ENCODE measurements at regions not wholly inside any gene's neighbourhood (a gene's known extent, or its start where the extent isn't known, plus 50 kb on each side); places are given as distances from the start of the nearest gene placed in this dataset.

DNA sequence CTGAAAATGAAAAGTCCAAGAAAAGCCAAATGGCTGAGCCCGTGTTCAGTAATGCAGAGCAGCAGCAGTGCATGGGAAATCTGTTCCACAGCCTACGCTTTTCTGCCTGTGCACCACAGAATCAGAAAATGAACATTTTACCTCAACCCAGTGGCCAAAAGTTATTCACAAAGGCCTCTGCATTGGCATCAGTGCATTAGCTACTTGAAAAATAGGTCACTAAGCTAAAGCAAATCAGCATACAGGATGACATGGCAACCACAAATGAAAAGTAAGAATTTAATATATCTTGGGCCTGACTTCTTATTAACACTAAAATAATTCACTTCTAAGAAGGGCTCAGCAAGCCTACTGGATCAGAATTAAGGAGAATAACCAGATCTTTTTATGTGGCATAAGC, 1145.3 kb upstream of the CHAC2 start:
- WGBS, 2 donors = 83% methylated on average over 2 of the region's 2 CpGs
- TF ChIP-seq, protein P1, sequence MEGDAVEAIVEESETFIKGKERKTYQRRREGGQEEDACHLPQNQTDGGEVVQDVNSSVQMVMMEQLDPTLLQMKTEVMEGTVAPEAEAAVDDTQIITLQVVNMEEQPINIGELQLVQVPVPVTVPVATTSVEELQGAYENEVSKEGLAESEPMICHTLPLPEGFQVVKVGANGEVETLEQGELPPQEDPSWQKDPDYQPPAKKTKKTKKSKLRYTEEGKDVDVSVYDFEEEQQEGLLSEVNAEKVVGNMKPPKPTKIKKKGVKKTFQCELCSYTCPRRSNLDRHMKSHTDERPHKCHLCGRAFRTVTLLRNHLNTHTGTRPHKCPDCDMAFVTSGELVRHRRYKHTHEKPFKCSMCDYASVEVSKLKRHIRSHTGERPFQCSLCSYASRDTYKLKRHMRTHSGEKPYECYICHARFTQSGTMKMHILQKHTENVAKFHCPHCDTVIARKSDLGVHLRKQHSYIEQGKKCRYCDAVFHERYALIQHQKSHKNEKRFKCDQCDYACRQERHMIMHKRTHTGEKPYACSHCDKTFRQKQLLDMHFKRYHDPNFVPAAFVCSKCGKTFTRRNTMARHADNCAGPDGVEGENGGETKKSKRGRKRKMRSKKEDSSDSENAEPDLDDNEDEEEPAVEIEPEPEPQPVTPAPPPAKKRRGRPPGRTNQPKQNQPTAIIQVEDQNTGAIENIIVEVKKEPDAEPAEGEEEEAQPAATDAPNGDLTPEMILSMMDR (IDR thresholded peaks at IDR 0.05) = no peak
- Histone ChIP-seq H3K27me3 (no peaks in the 10 kb centered on the region), H3K36me3 (no peaks in the 10 kb centered on the region), H3K9me3 (peaks cover 0 to 12% (median 0%) of the 10 kb centered on the region in 11 donors), H3K4me1 (no peaks in the 10 kb centered on the region), H3K27ac (no peak overlapping the region), H3K4me3 (no peak overlapping the region)
- intact Hi-C loops (cut with DNase I) = no loop called here
- DNase-seq (no peak), ATAC-seq (no peak)

DNA sequence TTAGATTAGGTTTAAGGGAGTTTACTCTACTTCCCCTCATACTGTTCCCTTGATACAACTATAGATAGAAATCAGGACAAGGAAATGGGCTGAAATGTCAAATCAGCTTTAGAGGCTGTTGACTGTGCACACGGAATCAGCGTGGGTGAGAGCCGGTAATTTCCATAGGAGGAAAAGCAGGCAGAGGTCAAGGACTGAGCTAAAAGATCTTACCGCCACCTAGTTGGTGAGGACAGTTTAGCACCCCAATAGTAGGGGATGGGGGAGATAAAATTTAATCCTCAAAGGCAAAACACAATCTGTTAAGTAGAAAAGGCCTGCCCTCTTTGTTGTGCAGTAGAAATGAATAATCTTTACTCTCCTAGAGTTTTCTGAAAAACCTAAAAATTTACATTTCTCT, 1154.5 kb upstream of the CHAC2 start:
- ATAC-seq (no peak), DNase-seq (no peak)
- Histone ChIP-seq H3K4me3 (no peak overlapping the region), H3K36me3 (no peaks in the 10 kb centered on the region), H3K9me3 (peaks cover 0 to 6% (median 0%) of the 10 kb centered on the region in 11 donors), H3K4me1 (no peaks in the 10 kb centered on the region), H3K27me3 (no peaks in the 10 kb centered on the region), H3K27ac (no peak overlapping the region)
- intact Hi-C loops (cut with DNase I) = no loop called here
- TF ChIP-seq, protein P1 (IDR thresholded peaks at IDR 0.05) = peak in 3 of 9 donors; percentile 26 to 36 (median 30)
- 59 to 60% methylated on average over 4 of the region's 4 CpGs for WGBS, 2 donors

DNA sequence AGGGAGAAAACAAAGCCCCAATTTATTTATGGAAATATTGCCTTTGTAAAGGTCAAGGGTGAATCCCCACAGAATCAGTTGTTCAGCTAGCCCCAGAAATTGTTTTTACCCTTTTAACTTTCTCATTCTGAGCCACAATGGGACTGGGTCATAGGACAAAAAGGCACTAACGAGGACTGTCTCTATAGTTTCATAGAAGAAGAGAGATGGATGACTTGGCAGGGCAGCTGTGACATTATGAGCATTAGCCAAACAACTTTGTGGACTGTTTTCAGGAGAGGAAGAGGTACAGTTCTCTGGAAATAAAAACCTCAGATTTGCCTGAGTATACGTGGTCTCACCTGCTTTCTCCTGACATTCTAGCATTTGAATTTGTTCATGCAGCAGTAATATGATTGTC, 1155.8 kb upstream of the CHAC2 start:
- WGBS, 2 donors = 47 to 52% methylated on average over 2 of the region's 2 CpGs
- no peaks in the 10 kb centered on the region for H3K4me1 ChIP-seq
- no peak overlapping the region for H3K27ac ChIP-seq
- no peaks in the 10 kb centered on the region for H3K36me3 ChIP-seq
- no peak overlapping the region for H3K4me3 ChIP-seq
- ATAC-seq (no peak), DNase-seq (no peak)
- intact Hi-C loops (cut with DNase I) = no loop called here
- peaks cover 0 to 6% (median 0%) of the 10 kb centered on the region in 11 donors for H3K9me3 ChIP-seq
- H3K27me3 ChIP-seq = no peaks in the 10 kb centered on the region
- TF ChIP-seq, protein P1 (IDR thresholded peaks at IDR 0.05) = no peak

DNA sequence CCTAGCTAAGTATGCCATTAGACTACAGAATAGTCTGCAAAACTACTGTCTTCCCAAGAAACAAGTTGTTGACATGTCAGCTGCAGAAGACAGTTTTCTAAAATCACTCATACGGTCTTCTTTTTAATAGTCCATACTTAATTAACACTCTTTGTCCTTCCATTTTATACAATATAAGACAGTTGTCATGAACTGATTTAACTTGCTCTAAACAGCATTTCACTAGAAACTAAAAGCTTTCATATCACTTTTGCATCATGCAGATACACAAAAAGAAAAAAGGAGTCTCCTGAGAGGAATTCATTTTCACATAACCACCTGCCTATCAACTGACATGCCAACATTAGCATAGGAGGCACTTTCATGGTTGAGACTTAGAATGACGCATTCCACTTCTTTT, 1159.6 kb upstream of the CHAC2 start:
- TF ChIP-seq, protein P1 (IDR thresholded peaks at IDR 0.05) = no peak
- no peaks in the 10 kb centered on the region for H3K36me3 ChIP-seq
- no peak overlapping the region for H3K4me3 ChIP-seq
- DNase-seq (no peak), ATAC-seq (no peak)
- intact Hi-C loops (cut with DNase I) = no loop called here
- no peaks in the 10 kb centered on the region for H3K27me3 ChIP-seq
- H3K9me3 ChIP-seq = peaks cover 0 to 7% (median 0%) of the 10 kb centered on the region in 11 donors
- H3K4me1 ChIP-seq = no peaks in the 10 kb centered on the region
- no peak overlapping the region for H3K27ac ChIP-seq
- WGBS, 2 donors = 91 to 97% methylated on average over 2 of the region's 2 CpGs

DNA sequence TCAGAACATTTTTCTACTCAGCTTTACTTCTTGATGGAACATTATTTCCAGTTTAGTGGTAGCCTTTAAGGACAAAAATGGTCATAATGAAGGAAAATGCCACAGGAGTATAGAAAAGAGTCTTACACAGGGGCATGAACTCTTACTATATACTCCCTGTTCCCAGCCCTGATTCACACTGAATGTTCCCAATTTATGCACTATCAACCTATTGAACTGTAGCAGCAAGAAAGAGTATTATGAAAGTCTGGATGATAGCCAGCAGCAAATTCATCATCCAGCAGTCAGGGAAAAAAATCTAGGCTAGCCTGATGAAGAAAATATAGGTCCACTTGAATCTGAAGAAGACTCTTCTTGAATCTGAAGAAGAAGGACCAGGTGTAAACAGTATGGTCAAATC, 1170.3 kb upstream of the CHAC2 start:
- DNase-seq = no peak
- TF ChIP-seq, protein P1 (IDR thresholded peaks at IDR 0.05) = no peak
- peaks cover 0 to 5% (median 0%) of the 10 kb centered on the region in 11 donors for H3K9me3 ChIP-seq

More for the DNA sequence above, 1170.3 kb upstream of the CHAC2 start:
- no peak overlapping the region for H3K27ac ChIP-seq
- H3K4me3 ChIP-seq = no peak overlapping the region
- H3K36me3 ChIP-seq = no peaks in the 10 kb centered on the region
- H3K27me3 ChIP-seq = no peaks in the 10 kb centered on the region
- no peaks in the 10 kb centered on the region for H3K4me1 ChIP-seq
- intact Hi-C loops (cut with DNase I) = no loop called here
- ATAC-seq = no peak
